HEK293T (cell line): ENCODE measurements at regions not wholly inside any gene's neighbourhood (a gene's known extent, or its start where the extent isn't known, plus 50 kb on each side); places are given as distances from the start of the nearest gene placed in this dataset.
"Not testable (repeated sequence)": the region's sequence is repeated elsewhere in the genome, so short reads cannot be mapped to it uniquely, and the experiment has no call there.

Source experiments
- ARNT ChIP-seq: fragments of 450-650 bp; IDR thresholded peaks from 2 replicates; pipeline ENCODE4 v1.6.1; 2017; ENCODE audit warnings: mild to moderate bottlenecking
- BHLHE40 ChIP-seq: fragments of 450-650 bp; IDR thresholded peaks from 2 replicates; pipeline ENCODE4 v1.6.1; 2016; ENCODE audit warnings: mild to moderate bottlenecking, moderate library complexity, borderline replicate concordance
- ELF4 ChIP-seq: fragments of 450-650 bp; IDR thresholded peaks from 2 replicates; pipeline ENCODE4 v1.6.1; 2017; ENCODE audit warnings: antibody characterized with exemption
- FOXK2 ChIP-seq: fragments of 450-650 bp; IDR thresholded peaks from 2 replicates; pipeline ENCODE4 v1.6.1; 2016; ENCODE audit warnings: mild to moderate bottlenecking
- FOXM1 ChIP-seq: fragments of 450-650 bp; IDR thresholded peaks from 2 replicates; pipeline ENCODE4 v1.6.1; 2017; ENCODE audit warnings: mild to moderate bottlenecking, borderline replicate concordance
- HDGF ChIP-seq: fragments of 450-650 bp; IDR thresholded peaks from 2 replicates; pipeline ENCODE4 v1.6.1; 2017; ENCODE audit warnings: antibody characterized with exemption, borderline replicate concordance
- L3MBTL2 ChIP-seq: fragments of 450-650 bp; conservative IDR thresholded peaks from 2 replicates; pipeline ENCODE4 v1.6.1; 2016; ENCODE audit warnings: mild to moderate bottlenecking
- LEF1 ChIP-seq: fragments of 450-650 bp; IDR thresholded peaks from 2 replicates; pipeline ENCODE4 v1.6.1; 2017; ENCODE audit warnings: mild to moderate bottlenecking, borderline replicate concordance
- SP1 ChIP-seq: fragments of 450-650 bp; IDR thresholded peaks from 2 replicates; pipeline ENCODE4 v1.6.1; 2017
- SUZ12 ChIP-seq: fragments of 450-650 bp; IDR thresholded peaks from 2 replicates; pipeline ENCODE4 v1.6.1; 2016; ENCODE audit warnings: mild to moderate bottlenecking
- TARDBP ChIP-seq: fragments of 450-650 bp; IDR thresholded peaks from 2 replicates; pipeline ENCODE4 v1.6.1; 2016
- ZNF384 ChIP-seq: fragments of 450-650 bp; IDR thresholded peaks from 2 replicates; pipeline ENCODE4 v1.6.1; 2016
- TF ChIP-seq, protein P1 (sequence below): fragments of 450-650 bp; IDR thresholded peaks from 2 replicates; pipeline ENCODE4 v1.6.1; 2016

DNA sequence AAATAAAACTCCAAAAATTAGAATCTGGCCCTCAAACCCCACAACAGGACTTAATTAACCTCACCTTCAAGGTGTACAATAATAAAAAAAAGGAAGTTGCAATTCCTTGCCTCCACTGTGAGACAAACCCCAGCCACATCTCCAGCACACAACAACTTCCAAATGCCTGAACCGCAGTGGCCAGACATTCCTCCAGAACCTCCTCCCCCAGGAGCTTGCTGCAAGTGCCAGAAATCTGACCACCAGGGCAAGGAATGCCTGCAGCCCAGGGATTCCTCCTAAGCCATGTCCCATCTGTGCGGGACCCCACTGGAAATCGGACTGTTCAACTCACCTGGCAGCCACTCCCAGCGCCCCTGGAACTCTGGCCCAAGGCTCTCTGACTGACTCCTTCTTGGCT is 519.0 kb downstream of the IRS2 start:
- not testable (repeated sequence) for TF ChIP-seq BHLHE40, TARDBP, FOXM1, SP1, FOXK2, SUZ12, ZNF384, ELF4, HDGF, L3MBTL2, LEF1, ARNT
- TF ChIP-seq, protein P1, sequence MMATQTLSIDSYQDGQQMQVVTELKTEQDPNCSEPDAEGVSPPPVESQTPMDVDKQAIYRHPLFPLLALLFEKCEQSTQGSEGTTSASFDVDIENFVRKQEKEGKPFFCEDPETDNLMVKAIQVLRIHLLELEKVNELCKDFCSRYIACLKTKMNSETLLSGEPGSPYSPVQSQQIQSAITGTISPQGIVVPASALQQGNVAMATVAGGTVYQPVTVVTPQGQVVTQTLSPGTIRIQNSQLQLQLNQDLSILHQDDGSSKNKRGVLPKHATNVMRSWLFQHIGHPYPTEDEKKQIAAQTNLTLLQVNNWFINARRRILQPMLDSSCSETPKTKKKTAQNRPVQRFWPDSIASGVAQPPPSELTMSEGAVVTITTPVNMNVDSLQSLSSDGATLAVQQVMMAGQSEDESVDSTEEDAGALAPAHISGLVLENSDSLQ = not testable (repeated sequence)
